Activated naive CD4-positive, alpha-beta T cell treated with anti-CD3 and anti-CD28 coated beads for 36 hours (primary cell): ENCODE measurements at regions not wholly inside any gene's neighbourhood (a gene's known extent, or its start where the extent isn't known, plus 50 kb on each side); places are given as distances from the start of the nearest gene placed in this dataset.

Experiments
- CTCF ChIA-PET: fragments of 350-600 bp; sonication (Branson Sonifier 250); formaldehyde crosslinking; loops from one replicate; lab custom pipeline; 2021; ENCODE audit warnings: antibody characterized with exemption; lab: Charles Lee
- DNase-seq: peaks from one replicate; pipeline ENCODE4 v3.0.0-alpha.2; 2020
- H3K27ac Mint-ChIP-seq: one replicate; pipeline ENCODE4 v1.8.0; 2021; ENCODE audit warnings: mild to moderate bottlenecking, mixed read lengths
- H3K27me3 Mint-ChIP-seq: one replicate; pipeline ENCODE4 v1.8.0; 2021; ENCODE audit warnings: low read depth, mixed read lengths
- H3K36me3 Mint-ChIP-seq: one replicate; pipeline ENCODE4 v1.8.0; 2021; ENCODE audit warnings: low read depth, mixed read lengths
- H3K4me1 Mint-ChIP-seq: one replicate; pipeline ENCODE4 v1.8.0; 2021; ENCODE audit warnings: low read depth, mixed read lengths
- H3K4me3 Mint-ChIP-seq: one replicate; pipeline ENCODE4 v1.8.0; 2021; ENCODE audit warnings: mild to moderate bottlenecking, moderate library complexity, mixed read lengths
- H3K9me3 Mint-ChIP-seq: one replicate; pipeline ENCODE4 v1.8.0; 2021; ENCODE audit warnings: mixed read lengths
- intact Hi-C: fragments of 100-400 bp; cut with micrococcal nuclease; formaldehyde crosslinking; loops from one replicate; pipeline ENCODE4 v1.15.1; 2023

DNA sequence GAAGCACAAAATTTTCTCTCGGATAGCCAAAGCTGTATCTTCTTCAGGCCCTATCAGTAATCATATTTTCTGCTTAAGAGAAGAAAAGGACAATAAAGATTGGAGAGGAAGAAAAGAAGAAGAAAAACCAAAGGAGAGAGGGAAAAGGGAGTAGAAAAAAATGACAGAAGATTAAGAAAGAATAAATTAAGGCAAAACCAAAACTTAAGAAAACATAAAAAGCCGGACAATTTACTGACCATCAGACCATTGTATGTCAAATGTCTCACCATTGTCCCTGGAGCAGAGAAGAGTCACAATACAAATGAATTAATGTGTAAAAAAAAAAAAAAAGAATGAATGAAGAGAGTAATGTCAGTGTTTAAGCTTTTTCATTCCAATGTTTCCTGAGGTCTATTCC, 1274.8 kb downstream of the FSCB start:
- Mint-ChIP-seq H3K27ac (no peak overlapping the region), H3K9me3 (peaks cover 21% of the 10 kb centered on the region), H3K27me3 (no peaks in the 10 kb centered on the region), H3K36me3 (no peaks in the 10 kb centered on the region), H3K4me3 (no peak overlapping the region), H3K4me1 (no peaks in the 10 kb centered on the region)
- DNase-seq = no peak
- CTCF ChIA-PET = no interaction called here
- intact Hi-C loops = no loop called here

- intact Hi-C loops = no loop called here
- H3K4me3 Mint-ChIP-seq = no peak overlapping the region
- no peaks in the 10 kb centered on the region for H3K27me3 Mint-ChIP-seq
- no peaks in the 10 kb centered on the region for H3K36me3 Mint-ChIP-seq
- CTCF ChIA-PET = no interaction called here
- no peaks in the 10 kb centered on the region for H3K4me1 Mint-ChIP-seq
- H3K27ac Mint-ChIP-seq = no peak overlapping the region
- H3K9me3 Mint-ChIP-seq = peaks cover 3% of the 10 kb centered on the region
- DNase-seq = no peak
These were observed 1291.6 kb downstream of the FSCB start for GRCh38 chr14:43215524-43215923.

- H3K36me3 Mint-ChIP-seq = no peaks in the 10 kb centered on the region
- intact Hi-C loops = no loop called here
- CTCF ChIA-PET = no interaction called here
- no peak for DNase-seq
- H3K27me3 Mint-ChIP-seq = no peaks in the 10 kb centered on the region
- H3K4me3 Mint-ChIP-seq = no peak overlapping the region
- H3K27ac Mint-ChIP-seq = no peak overlapping the region
- no peaks in the 10 kb centered on the region for H3K4me1 Mint-ChIP-seq
- H3K9me3 Mint-ChIP-seq = peaks cover 6% of the 10 kb centered on the region
These were observed 1299.9 kb downstream of the FSCB start for GRCh38 chr14:43207189-43207588.

DNA sequence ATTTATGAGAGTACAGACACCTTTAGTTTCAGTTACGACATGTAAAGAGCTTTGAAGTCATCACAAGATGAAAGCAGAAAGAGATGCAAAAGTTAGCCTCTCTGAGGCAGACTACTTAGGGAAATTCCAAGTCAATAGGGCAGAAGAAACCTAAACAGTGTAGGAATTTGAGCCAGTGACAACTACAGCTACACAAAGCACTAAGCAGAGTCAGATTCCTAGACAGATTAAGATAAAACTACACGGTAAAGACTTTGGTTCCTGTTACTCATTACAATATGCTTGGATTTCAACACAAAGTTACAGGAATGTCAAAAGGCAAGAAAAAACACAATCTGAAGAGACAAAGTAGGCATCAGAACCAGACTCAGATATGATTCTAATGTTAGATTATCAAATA, 1302.3 kb downstream of the FSCB start:
- Mint-ChIP-seq H3K36me3 (no peaks in the 10 kb centered on the region), H3K9me3 (peaks cover 6% of the 10 kb centered on the region), H3K27me3 (no peaks in the 10 kb centered on the region), H3K27ac (no peak overlapping the region), H3K4me1 (no peaks in the 10 kb centered on the region), H3K4me3 (no peak overlapping the region)
- no peak for DNase-seq
- intact Hi-C loops = no loop called here
- CTCF ChIA-PET = no interaction called here

DNA sequence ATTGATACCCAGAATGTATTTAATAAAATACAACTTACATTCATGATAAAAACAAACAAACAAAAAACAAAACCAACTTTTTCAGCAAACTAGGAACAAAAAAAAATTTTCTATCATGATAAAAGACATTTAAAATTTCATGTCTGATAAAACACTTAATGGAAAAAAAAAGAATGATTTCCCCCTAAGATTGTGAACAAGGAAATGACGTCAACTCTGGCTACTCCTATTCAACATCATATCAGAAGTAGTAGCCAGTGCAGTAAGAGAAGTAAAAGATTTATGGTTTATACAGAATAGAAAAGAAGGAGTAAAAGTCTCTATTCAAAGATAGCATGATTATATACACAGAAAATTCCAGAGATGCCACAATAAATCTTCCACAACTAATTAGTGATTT, 1306.6 kb downstream of the FSCB start:
- H3K4me3 Mint-ChIP-seq = no peak overlapping the region
- DNase-seq = no peak
- intact Hi-C loops = no loop called here
- H3K36me3 Mint-ChIP-seq = no peaks in the 10 kb centered on the region
- H3K27me3 Mint-ChIP-seq = no peaks in the 10 kb centered on the region
- CTCF ChIA-PET = no interaction called here
- peaks cover 3% of the 10 kb centered on the region for H3K9me3 Mint-ChIP-seq
- H3K27ac Mint-ChIP-seq = no peak overlapping the region
- no peaks in the 10 kb centered on the region for H3K4me1 Mint-ChIP-seq

DNA sequence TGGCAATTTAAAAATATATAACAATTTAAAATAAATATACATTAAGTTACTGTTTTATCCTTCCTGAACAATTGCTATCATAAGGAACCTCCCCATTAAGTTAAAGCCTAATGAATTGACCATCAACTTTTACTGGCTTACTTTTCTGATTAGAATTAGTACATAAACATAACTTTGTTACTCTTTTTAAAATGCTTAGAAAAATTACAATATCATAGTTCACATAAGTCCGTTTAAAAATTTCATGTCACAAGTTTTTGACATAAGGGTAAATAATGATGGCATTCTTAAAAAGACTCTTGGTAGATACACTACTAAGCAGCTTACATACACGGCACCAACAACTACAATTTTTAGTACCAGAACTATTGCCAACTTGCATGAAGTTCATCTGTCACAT, 1308.6 kb downstream of the FSCB start:
- Mint-ChIP-seq H3K27ac (no peak overlapping the region), H3K4me1 (no peaks in the 10 kb centered on the region), H3K36me3 (no peaks in the 10 kb centered on the region), H3K9me3 (peaks cover 3% of the 10 kb centered on the region), H3K27me3 (no peaks in the 10 kb centered on the region), H3K4me3 (no peak overlapping the region)
- no peak for DNase-seq
- intact Hi-C loops = no loop called here
- CTCF ChIA-PET = no interaction called here

GRCh38 chr14:43184540-43184939, 1322.5 kb downstream of the FSCB start:
- Mint-ChIP-seq H3K4me1 (no peaks in the 10 kb centered on the region), H3K36me3 (no peaks in the 10 kb centered on the region), H3K27ac (no peak overlapping the region), H3K9me3 (peaks cover 6% of the 10 kb centered on the region), H3K4me3 (no peak overlapping the region), H3K27me3 (no peaks in the 10 kb centered on the region)
- intact Hi-C loops = no loop called here
- no peak for DNase-seq
- CTCF ChIA-PET = no interaction called here

GRCh38 chr14:43183916-43184315, 1323.2 kb downstream of the FSCB start:
- peaks cover 3% of the 10 kb centered on the region for H3K9me3 Mint-ChIP-seq
- H3K4me3 Mint-ChIP-seq = no peak overlapping the region
- no peaks in the 10 kb centered on the region for H3K27me3 Mint-ChIP-seq
- no peak for DNase-seq
- intact Hi-C loops = no loop called here
- CTCF ChIA-PET = no interaction called here
- H3K36me3 Mint-ChIP-seq = no peaks in the 10 kb centered on the region
- H3K27ac Mint-ChIP-seq = no peak overlapping the region
- H3K4me1 Mint-ChIP-seq = no peaks in the 10 kb centered on the region

GRCh38 chr14:43175896-43176295, 1331.2 kb downstream of the FSCB start:
- peaks cover 3% of the 10 kb centered on the region for H3K9me3 Mint-ChIP-seq
- CTCF ChIA-PET = no interaction called here
- H3K27me3 Mint-ChIP-seq = no peaks in the 10 kb centered on the region
- H3K27ac Mint-ChIP-seq = no peak overlapping the region
- no peaks in the 10 kb centered on the region for H3K36me3 Mint-ChIP-seq
- no peaks in the 10 kb centered on the region for H3K4me1 Mint-ChIP-seq
- DNase-seq = no peak
- no peak overlapping the region for H3K4me3 Mint-ChIP-seq
- intact Hi-C loops = no loop called here

DNA sequence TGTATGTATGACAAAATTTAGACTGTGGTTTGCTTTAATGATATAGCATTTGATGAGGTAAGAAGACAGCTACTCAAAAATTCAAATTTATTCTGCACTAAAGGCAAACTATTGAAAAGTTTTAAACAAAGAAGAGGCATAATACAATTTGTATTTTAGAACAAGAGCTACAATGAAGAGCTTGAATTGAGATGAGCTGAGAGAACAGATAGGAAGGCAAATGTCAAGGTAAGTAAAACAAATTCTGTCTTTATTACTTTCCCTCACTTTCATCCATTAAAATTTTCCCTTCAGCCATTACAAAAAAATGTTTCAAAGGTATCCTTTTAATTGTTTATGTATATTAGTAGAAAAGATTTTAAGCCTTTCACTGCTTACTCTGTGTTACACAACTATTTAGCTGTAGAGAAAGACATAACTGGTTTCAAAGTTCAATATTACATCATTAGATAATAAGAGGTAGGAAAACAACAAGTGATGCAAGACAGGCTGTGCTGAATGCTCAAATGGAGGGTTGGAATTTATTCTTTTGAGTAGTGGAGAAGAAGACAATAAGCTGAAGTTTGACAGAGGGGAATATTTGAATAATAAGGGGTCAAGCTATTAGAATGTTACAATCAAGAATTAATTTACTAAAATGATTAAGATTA, 1334.1 kb downstream of the FSCB start:
- H3K27me3 Mint-ChIP-seq = no peaks in the 10 kb centered on the region
- H3K27ac Mint-ChIP-seq = no peak overlapping the region
- intact Hi-C loops = no loop called here
- H3K9me3 Mint-ChIP-seq = peaks cover 3% of the 10 kb centered on the region
- DNase-seq = no peak
- H3K4me1 Mint-ChIP-seq = no peaks in the 10 kb centered on the region
- CTCF ChIA-PET = no interaction called here
- no peaks in the 10 kb centered on the region for H3K36me3 Mint-ChIP-seq
- H3K4me3 Mint-ChIP-seq = no peak overlapping the region

- intact Hi-C loops = no loop called here
- Mint-ChIP-seq H3K27ac (no peak overlapping the region), H3K27me3 (no peaks in the 10 kb centered on the region)
These were observed 1337.4 kb downstream of the FSCB start for GRCh38 chr14:43169722-43170121.

GRCh38 chr14:43168371-43168925, 1338.6 kb downstream of the FSCB start:
- Mint-ChIP-seq H3K4me1 (no peaks in the 10 kb centered on the region), H3K9me3 (peaks cover 3% of the 10 kb centered on the region), H3K36me3 (no peaks in the 10 kb centered on the region), H3K27me3 (no peaks in the 10 kb centered on the region), H3K27ac (no peak overlapping the region), H3K4me3 (no peak overlapping the region)
- no peak for DNase-seq
- intact Hi-C loops = no loop called here
- CTCF ChIA-PET = no interaction called here

More at GRCh38 chr14:43169722-43170121, 1337.4 kb downstream of the FSCB start:
- Mint-ChIP-seq H3K4me1 (no peaks in the 10 kb centered on the region), H3K36me3 (no peaks in the 10 kb centered on the region), H3K4me3 (no peak overlapping the region), H3K9me3 (peaks cover 3% of the 10 kb centered on the region)
- CTCF ChIA-PET = no interaction called here
- DNase-seq = no peak

DNA sequence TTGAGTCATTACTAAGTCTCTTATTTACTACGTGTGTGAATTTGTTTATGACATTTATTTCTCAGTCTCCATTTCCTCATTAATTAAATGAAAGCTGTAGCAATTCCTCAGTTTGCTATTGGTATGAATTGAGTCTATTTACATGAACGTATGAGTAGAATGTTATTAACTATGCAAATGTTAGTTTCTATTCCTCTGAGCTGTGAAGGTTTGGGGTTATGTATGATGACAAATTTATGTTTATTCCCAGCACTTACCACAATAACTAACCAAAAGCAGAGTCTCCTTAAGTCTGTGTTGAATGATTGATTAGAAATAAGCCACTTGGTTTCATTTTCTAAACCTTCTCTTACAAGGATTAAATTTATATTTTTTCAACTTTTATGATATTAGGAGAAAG, 1340.9 kb downstream of the FSCB start:
- Mint-ChIP-seq H3K4me3 (no peak overlapping the region), H3K4me1 (no peaks in the 10 kb centered on the region), H3K27me3 (no peaks in the 10 kb centered on the region), H3K36me3 (no peaks in the 10 kb centered on the region), H3K27ac (no peak overlapping the region), H3K9me3 (peaks cover under 1% of the 10 kb centered on the region)
- CTCF ChIA-PET = no interaction called here
- DNase-seq = no peak
- intact Hi-C loops = no loop called here
